SKM-1 treated with dmso at 0.1 percent for 144 hours (cell line): ENCODE measurements at regions not wholly inside any gene's neighbourhood (a gene's known extent, or its start where the extent isn't known, plus 50 kb on each side); places are given as distances from the start of the nearest gene placed in this dataset.

Source experiments
- DNase-seq: peaks from one replicate; lab custom pipeline; 2025; ENCODE audit not compliant: unreplicated experiment; lab: John Stamatoyannopoulos, UW

DNA sequence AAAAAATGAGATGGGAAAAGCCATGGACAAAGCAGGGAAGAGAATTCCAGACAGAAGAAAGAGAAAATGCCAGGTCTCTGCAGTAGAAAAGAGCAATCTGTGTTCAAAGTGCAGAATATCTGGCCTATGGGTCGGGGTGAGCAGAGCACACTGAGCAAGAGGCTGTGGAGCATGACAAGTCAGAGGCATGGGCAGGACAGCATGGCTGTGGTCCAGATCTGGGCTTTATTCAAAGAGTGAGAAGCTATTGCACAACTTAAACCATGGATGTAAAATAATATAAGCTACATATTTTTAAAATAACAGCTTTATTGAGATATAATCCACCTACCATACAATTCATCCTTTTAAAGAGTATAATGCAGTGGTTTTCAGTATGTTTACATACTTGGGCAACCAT, 133.1 kb upstream of the SPDL1 start:
- DNase-seq: no peak

DNA sequence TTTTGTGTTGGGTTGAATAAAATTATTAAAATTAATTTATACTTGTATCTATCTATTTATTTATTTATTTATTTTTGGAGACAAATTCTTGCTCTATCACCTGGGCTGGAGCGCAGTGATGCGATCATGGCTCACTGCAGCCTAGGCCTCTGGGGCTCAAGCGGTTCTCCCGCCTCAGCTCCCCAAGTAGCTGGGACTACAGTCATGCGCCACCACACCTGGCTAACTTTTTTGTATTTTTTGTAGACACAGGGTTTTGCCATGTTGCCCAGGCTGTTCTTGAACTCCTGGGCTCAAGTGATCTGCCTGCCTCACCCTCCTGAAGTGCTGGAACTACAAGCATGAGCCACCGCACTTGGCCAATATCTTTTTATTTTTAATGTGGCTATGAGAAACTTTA, 134.7 kb upstream of the SPDL1 start:
- DNase-seq: no peak

DNA sequence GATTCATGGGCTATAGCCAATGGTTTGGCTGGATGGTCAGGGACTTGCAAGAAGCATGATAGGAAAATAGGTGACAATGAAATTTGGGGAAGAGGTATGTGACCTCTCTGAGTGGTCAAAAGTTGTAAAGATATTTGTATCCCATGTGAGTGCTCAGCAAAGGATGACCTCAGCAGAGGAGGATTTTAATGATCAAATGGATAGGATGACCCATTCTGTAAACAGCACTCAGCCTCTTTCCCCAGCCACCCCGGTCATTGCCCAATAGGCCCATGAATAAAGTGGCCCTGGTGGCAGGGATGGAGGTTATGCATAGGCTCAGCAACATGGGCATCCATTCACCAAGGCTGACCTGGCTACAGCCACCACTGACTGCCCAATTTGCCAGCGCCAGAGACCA, 138.4 kb upstream of the SPDL1 start:
- DNase-seq: no peak

DNA sequence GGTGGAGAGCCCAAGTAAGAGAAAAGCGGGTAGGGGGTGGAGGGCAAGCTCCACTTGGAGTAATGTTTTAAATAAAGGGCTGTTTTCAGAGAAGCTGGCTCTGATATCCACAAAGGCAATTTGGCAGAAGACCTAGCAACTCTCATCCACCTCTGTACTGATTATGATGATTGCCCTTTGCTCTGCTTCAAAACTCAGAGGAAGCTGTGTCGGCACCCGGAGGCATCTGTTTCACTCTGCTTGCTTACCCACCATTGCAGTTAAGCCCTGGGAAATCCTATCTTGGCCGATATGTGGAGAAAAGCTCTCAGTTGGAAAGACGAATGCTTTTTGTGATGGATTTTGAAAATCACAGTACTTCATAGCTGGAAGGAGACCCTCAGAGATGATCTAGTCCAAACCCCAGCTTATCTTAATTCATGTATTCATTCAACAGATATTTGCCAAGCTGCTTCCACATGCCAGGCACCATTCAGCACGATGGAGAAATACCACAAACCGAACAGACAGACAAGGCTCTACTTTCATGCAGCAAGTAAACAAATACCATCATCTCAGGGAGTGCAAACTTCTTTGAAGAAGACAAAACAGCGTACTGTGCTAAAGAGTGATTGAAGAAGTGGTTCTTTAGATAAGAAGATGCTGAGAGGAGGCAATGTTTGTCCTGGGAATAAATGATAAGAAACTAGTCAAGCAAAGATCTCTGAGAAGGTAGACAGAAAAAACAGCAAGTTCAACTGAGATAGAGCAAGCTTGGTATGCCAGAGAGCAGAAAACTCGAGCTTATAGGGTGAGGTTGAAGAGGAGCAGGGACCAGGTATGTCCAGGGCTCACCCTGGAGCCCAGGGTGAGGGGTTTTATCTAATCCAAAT, 140.4 kb upstream of the SPDL1 start:
- no peak for DNase-seq

DNA sequence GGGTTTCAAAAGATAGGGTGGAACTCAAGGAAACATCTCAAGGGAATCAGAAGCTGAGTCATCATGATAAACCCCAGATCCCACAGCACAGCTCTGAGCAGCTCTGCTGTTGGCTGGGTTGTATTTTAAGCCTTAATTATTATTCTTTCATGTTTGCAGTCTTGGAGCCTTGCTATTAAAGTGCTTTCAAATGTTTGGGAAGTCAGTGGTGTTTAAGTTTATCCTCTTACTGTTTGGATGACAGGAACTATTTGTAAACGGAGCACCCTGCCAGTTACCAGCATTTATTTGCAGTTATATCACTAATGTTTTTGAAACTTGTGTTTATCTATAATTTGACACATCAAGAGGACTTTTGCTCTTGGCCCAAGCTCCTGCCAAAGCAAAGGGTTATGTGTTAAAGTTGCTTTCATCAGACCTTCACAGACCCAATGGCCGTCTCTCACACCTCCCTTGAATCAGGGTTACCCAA, 141.1 kb upstream of the SPDL1 start:
- no peak for DNase-seq

DNA sequence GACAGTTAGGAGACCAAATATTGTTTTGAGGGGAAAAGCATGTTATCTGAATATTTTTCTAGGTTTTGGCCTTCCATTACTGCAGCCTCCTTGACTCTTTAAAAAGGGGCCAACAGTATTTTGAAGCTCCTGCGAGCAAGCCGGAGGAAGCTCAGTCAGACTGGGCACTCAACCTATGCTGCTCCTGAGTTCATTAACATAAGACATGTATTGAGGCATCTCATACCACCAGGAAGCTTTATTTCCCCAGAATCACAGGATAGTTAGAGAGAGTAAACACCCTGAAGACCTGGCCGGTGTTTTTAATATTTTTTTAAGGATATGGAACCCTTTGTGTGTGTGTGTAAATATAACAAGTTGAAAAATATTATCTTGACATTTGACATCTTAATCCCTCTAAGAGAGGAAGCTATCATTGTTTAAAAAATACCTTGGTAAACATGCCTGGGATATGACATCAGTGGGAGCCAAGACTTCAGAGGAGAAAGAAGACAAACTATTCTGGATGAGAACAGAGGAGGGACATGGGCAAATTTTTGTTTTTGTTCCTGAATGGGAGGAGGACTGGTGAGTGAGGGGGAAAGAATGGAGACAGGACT, 139.3 kb upstream of the SLIT3 start:
- DNase-seq: no peak

DNA sequence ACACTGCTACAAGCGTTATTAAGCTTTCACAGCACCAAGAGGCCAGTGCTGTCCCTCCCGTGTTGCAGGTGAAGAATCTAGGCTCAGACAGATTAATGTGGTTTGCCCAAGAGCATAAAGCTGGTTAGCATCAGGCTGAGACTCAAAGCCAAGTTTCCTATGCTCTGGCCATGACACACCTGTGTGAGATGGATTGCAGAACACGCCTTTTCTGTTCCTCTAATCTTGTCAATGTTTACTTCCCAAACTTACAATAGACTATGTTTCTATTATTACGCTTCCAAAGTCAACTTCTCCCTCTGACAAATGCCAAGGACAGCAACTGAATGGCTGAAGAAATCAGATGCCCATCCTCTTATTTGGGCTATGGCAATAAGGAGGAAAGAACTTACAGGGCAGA, 138.4 kb upstream of the SLIT3 start:
- no peak for DNase-seq

DNA sequence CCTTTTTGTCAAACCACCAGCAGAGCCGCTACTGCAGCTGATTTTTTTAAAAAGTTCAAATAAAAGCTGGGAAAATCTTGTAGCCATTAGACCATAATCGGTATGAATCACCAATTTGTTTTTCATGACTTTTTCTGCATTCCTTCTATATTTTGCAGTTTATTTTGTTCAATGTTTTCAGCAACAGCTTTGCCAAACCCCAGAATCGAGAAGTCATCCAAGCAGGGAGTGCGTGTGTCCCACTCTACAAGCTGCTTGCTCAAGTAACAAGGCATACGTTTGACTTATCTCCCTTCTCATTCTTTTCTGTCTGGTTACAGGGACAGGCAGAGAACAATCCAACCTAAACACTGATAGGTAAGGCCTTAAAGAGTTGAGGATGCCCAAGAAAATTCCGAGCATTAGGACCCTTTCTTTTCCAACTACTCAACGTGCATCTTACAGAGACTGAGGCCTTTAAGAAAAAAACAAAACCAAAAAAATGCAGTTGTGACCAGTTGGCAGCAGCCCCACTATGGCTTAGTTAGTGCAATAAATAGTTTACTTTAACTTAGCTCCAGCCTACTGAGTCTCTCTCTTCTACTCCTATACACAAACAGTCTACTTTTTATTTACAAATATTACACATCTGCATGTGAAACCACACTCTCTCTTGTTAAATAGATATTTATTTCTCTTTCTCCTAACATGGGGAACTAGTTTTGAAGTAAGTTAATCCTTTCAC, 134.7 kb upstream of the SLIT3 start:
- no peak for DNase-seq

DNA sequence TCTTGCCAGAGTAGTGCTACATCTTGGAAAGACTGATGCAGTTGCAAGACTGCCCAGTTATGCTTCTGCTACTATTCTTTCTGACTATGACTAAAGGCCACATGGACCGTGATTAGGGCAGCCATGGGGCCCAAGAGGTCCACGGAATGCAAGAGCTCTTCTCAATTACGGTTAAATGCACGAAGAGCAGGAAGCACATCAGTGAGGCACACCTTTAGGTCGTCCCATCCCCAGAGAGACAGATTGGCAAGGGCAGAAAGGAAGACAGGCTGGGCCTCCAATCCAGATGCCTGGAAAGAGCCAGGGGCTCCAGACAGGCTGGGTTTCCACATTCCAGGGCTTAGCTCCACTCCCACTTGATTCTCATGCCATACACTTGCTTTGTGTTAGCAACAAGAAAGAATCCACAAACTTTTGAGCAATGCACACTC, 132.3 kb upstream of the SLIT3 start:
- no peak for DNase-seq

DNA sequence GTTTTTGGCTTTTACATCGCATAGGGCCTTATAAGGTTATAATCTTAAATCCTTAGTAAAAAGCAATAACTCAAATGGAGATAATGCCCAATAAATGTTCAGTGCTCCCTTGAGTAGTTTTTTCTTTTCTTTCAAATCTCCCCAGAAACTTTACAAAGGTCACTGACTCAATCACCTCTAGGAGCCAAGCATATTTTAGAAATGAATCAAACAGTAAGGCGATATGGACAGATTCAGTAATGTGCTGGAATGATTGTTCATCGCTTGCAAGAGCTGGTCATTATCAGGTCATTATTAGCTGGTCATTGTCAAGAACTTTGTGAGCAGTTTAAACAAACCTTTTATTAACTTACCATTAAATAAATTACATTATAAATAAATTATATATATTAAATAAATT, 130.4 kb upstream of the SLIT3 start:
- no peak for DNase-seq

DNA sequence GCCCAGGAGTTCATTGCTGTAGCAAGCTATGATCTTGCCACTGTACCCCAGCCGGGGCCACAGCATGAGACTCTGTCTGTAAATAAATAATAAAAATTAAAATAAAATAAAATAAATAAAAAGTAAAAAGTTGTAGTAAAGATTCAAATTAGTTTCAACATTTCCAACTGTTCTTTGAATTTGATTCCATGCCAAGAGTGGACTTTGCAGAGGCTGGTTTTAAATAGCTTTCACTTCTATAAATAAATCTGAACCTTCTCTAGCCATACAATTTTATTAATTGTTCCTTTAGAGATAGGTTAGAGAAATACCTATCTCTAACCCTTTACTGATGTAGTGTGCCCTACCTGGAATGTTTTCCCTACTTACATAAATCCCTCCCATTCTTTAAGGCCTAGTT, 129.7 kb upstream of the SLIT3 start:
- no peak for DNase-seq

DNA sequence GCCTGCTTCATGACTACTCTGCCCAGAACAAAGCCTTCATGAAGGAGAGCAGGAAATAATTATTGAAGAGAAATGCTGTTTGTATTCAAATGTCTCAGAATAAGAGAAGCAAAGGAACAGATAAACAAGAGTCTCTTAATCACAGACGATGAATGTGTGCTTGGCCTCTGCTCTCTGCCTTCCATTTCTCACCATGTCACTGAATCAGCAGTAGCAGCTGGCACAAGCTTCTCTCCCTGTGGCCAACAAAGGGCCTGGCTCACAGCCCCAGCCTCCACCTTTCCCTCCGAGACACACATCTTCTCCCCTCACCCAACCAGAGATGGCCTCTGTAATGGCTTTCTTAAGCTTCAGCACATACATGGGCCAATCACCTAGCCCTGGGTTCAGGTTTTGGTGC, 128.1 kb upstream of the SLIT3 start:
- DNase-seq: no peak

DNA sequence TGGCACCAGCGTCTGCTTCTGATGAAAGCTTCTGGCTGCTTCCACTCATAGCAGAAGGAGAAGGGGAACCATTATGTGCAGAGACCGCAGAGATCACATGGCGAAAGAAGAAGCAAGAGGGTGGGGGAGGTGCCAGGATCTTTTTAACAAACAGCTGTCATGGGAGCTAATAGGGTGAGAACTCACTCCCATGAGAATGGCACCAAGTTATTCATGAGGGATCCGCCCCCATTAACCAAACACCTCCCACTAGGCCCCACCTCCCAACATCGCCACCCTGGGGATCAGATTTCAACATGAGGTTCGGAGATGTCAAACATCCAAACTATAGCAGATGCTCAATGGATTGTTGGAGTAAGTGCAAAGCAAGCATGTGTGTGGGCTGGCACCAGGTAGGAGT, 125.8 kb upstream of the SLIT3 start:
- no peak for DNase-seq

DNA sequence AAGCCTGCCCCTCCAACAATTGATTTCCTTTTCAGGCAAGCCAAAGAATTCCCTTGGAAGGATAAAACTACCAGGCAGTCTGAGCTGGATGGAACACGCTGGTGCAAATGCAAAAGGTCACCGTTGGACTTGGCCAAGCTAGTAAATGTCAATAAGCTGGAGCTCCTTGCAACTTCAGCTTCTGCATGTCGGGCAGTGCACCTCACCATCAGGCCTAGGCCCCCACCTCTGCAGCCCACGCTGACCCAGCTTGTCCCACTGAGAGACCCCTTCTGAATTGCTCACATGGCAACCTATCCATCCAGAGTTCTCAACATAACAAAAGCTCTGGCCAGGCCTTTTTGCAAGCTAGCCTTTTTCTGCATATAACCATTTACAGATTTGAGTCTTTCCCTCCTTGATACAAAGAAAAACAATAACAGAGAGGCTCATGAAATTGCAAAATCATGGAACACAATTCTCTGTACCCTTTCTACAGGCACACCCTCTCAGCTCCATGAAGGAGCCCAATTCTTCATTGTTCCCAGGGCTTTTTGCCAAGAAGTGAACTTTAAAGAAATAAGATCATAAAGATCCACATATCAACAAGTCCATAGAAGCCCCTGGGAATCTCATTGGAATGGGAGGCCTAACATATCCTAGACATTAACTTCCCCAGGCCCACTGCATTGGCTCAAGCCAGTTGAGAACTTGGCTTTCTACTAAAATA, 123.9 kb upstream of the SLIT3 start:
- DNase-seq: no peak

DNA sequence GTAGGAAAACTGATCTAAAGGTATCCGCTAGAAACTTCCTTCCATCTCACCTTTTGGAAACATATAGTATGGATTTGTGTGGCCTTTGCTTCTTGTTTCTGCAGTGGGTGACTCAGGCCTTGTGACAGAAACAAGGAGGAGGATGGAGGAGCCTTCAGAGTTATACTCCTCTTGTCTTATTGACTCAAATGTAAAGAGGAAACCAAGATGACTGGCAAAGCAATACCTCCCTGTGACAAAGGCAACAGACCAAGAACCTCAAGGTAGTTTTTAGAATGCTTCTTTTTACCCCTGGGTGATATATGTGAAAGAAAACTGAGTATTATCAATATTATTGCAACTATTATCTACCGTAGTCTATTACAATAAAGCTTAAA, 123.3 kb upstream of the SLIT3 start:
- DNase-seq: no peak

DNA sequence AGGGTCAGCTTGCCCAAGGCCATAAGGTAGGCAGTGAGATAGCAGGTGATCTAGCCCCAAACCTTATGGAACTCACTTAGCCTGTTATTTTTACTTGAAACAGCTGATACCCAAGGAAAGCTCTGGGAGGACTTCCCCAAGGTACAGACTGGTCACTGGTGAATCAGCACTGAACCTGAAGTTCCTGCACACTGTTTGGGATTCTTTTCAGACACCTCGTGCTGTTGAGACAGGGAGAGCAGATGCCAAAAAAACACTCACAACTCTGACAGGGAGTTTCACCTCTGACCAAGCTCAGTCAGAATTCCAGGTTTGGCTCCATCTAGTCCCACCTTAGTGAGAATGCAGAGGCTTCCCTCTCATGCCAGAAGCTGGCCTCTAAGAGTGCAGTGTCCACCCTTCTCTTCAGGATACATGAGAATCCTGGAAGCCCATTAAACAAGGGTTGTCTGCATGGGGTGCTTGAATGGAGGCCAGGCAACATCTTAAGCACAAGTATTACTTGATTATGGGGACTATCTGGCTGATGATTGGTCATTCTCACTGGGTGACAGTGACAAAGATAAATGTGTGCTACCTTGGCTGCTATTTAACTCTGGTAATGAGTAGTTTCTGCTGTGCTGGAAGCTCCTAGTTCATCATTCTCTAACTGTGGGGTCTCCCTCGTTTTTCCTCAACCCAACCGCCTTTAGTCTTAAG, 122.8 kb upstream of the SLIT3 start:
- DNase-seq: no peak

DNA sequence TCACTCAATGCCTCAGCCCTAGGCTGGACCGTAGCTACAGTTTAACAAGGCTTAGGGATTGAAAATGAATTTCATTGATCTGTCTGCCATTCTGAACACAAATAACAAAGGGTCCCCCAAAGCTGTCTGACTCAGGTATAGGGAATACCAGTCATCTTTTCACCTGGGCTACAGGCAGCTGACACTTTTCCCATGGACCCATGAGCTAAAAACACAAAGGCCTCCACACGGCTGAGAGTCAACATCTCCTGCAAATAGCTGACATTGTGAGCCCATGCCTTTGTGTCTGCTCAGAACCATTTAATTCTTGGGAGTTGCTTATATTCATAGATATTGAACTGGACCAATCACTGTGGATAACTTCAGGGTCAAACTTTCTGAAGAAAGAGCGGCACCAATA, 121.1 kb upstream of the SLIT3 start:
- no peak for DNase-seq

DNA sequence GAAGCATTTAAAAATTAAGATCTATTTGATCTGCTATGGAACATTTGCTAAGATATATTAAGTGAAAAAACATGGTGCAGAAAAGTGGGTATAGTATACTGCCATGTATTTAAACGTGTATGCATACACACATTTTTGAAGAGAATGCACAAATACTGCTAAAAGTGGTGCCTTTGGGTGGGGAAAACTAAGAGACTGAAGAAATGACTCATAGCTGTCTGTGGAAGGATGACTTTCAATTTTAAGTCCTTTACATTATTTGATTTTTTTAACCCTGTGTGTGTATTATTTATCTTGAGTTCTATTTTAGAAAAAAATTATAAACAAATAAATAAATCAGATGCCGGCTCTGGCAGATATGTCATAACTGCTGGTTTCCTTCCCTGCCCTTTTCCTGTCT, 120.7 kb upstream of the SLIT3 start:
- DNase-seq: no peak

DNA sequence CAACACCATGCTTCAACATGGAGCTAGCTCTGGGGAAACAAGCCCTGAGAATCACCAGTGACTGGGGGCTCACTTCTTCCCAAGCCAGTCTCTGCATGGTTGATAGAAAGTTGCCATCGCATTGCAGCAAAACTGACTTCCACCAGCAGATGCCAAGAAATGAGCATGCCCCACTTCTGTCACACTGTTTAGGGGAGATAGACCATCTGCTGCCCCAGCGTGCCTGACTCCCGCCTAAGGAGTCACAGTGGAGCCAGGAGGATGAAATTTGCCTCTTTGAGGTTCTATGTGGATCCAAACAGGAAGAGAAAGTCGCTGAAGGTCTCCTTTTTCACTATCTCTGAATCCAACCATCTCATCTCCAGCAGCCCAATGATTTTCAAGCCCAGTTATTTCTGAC, 116.7 kb upstream of the SLIT3 start:
- DNase-seq: no peak

DNA sequence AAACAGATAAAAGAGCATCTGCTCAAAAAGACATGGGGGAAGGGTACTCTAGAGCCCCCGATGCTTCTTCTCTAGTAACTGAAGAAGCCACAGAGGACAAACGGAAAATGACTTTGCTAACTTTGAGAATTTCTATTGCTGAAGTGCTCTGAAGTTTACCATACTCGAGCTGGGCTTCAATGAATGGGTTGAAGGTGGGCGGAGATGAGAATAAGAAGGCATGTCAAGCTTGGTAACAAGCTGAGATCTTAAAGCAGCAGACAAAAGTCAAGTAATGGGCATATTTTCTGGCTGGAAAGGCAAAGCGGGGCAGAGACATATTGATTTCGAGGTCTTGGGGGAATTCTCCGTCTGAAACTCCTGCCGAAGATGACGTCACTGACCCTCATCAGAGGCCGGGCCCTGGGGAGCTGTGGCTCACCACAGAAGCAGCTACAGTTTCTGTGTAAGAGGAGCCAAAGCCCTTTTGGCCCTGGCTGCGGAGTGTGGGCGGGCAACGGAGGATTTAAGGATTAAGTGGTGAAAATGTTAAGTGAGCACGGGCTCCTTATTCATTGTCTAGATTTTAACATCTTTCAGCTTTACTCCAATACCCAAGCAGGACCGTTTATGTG, 115.8 kb upstream of the SLIT3 start:
- DNase-seq: no peak
